ENCODE measurements at regions not wholly inside any gene's neighbourhood (a gene's known extent, or its start where the extent isn't known, plus 50 kb on each side); places are given as distances from the start of the nearest gene placed in this dataset.

DNA sequence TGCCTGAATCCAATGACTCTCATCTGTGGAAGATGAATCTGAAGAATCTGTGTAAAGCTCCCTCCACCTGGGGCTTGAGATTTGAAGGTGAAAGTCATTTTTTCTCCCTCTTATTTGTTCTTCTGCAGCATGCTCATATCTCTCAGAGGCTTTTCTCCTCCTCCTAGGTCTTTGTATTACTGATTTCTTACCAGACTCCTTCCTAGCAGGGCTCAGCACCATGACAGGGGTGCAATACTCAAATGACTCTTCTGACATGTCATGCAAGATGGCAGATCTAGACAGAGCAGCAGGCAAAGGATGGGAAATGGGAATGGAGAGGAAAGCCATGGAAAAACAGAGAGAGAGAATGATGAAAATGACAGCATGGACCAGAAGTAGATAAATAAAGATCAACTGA lies 118.3 kb downstream of the TMA16 start:
- TF ChIP-seq, protein P1, sequence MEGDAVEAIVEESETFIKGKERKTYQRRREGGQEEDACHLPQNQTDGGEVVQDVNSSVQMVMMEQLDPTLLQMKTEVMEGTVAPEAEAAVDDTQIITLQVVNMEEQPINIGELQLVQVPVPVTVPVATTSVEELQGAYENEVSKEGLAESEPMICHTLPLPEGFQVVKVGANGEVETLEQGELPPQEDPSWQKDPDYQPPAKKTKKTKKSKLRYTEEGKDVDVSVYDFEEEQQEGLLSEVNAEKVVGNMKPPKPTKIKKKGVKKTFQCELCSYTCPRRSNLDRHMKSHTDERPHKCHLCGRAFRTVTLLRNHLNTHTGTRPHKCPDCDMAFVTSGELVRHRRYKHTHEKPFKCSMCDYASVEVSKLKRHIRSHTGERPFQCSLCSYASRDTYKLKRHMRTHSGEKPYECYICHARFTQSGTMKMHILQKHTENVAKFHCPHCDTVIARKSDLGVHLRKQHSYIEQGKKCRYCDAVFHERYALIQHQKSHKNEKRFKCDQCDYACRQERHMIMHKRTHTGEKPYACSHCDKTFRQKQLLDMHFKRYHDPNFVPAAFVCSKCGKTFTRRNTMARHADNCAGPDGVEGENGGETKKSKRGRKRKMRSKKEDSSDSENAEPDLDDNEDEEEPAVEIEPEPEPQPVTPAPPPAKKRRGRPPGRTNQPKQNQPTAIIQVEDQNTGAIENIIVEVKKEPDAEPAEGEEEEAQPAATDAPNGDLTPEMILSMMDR (IDR thresholded peaks at IDR 0.05) = no peak
- peak overlapping the region; percentile 69 for H3K27ac ChIP-seq
- DNase-seq (no peak), ATAC-seq (peak; percentile 42)
- H3K9me3 ChIP-seq = no peaks in the 10 kb centered on the region
- peak overlapping the region; percentile 45 for H3K4me3 ChIP-seq
- intact Hi-C loops (cut with DNase I) = no loop called here
- no peaks in the 10 kb centered on the region for H3K4me1 ChIP-seq
- no peaks in the 10 kb centered on the region for H3K27me3 ChIP-seq
- H3K36me3 ChIP-seq = no peaks in the 10 kb centered on the region

DNA sequence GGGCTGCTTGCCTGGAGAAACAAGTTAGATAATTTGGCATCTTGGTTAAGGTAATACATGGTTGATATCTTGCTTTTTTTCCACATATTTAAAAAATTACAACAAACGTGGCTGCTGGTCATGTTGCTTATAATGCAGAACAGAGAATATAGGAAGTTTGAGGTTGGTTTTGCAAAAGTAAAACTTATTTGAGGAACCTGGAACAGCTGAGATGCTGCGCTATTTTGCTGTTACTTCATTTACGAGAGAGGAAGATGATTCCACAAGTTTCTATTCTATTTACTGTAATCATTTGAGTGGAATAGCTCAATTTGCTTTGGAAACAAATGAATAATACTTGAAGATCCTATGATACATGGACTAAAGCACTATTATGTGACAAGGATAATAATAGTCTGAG lies 118.9 kb downstream of the TMA16 start:
- ATAC-seq (peak; percentile 74), DNase-seq (no peak)
- Histone ChIP-seq H3K9me3 (no peaks in the 10 kb centered on the region), H3K27ac (peak overlapping the region; percentile 69), H3K4me3 (peak overlapping the region; percentile 45), H3K4me1 (no peaks in the 10 kb centered on the region), H3K36me3 (no peaks in the 10 kb centered on the region), H3K27me3 (no peaks in the 10 kb centered on the region)
- TF ChIP-seq, protein P1 (IDR thresholded peaks at IDR 0.05) = no peak
- intact Hi-C loops (cut with DNase I) = no loop called here

DNA sequence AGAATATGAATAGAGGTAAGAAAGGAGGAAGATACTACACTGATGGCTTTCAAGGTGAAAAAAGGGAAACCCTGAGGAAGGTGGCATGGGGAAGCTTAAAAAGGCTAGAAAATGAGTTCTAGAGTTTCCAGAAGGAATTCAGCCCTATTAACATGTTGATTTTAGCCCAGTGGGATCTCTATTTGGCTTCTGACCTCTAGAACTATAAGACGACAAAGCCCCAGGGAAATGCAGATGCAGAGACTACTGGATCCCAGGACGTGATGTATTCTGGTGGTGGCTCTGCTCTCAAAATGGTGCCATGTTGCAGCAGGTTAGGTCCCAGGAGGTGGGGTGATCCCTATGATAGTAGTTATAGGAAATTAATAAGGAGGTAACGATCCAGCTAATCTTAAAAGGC lies 120.4 kb downstream of the TMA16 start:
- H3K27ac ChIP-seq = no peak overlapping the region
- DNase-seq (no peak), ATAC-seq (no peak)
- H3K9me3 ChIP-seq = no peaks in the 10 kb centered on the region
- TF ChIP-seq, protein P1 (IDR thresholded peaks at IDR 0.05) = no peak
- H3K4me1 ChIP-seq = no peaks in the 10 kb centered on the region
- intact Hi-C loops (cut with DNase I) = no loop called here
- no peaks in the 10 kb centered on the region for H3K36me3 ChIP-seq
- H3K4me3 ChIP-seq = no peak overlapping the region
- no peaks in the 10 kb centered on the region for H3K27me3 ChIP-seq

DNA sequence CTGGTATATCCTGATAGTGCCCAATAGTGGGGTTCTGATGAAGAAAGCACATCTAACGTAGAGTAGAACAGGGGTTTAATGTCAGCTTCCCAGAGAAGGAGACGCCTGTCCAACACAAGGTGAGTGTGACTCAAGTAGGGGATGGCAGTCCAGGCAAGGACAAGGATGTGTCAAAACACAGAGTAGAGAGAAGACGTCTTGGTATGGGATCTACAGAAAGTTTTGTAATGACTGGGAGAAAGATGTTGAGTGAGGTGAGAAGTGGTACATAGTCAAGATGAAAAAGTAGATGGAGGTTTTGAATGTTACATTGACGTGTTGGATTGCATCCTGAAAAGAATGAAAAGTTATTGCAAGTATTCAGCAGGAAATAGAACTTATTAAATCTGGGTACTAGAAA lies 124.4 kb downstream of the TMA16 start:
- intact Hi-C loops (cut with DNase I) = no loop called here
- Histone ChIP-seq H3K27ac (no peak overlapping the region), H3K4me1 (no peaks in the 10 kb centered on the region), H3K36me3 (no peaks in the 10 kb centered on the region), H3K27me3 (no peaks in the 10 kb centered on the region), H3K9me3 (no peaks in the 10 kb centered on the region), H3K4me3 (no peak overlapping the region)
- DNase-seq (no peak), ATAC-seq (no peak)
- TF ChIP-seq, protein P1 (IDR thresholded peaks at IDR 0.05) = no peak

DNA sequence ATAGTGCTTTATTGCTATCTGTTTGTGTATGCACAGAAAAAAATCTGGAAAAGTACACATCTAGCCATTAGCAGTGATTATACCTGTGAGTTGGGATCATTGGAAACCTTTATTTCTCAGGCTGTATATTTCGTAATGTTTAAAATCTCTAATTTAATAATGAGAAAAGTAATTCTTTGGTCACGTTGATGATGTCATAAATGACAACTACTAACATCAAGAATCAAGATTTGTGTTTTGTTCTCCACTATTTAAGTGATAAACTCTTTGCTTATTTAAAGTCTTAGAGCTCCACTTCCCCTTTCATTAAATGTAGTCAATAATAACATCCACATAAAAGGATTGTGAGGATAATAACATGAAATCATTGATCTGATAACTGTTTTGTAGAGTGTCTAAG lies 126.2 kb downstream of the TMA16 start:
- no peaks in the 10 kb centered on the region for H3K36me3 ChIP-seq
- ATAC-seq (no peak), DNase-seq (no peak)
- no peaks in the 10 kb centered on the region for H3K9me3 ChIP-seq
- no peak overlapping the region for H3K27ac ChIP-seq
- H3K4me3 ChIP-seq = no peak overlapping the region
- TF ChIP-seq, protein P1 (IDR thresholded peaks at IDR 0.05) = no peak
- H3K27me3 ChIP-seq = no peaks in the 10 kb centered on the region
- no peaks in the 10 kb centered on the region for H3K4me1 ChIP-seq
- intact Hi-C loops (cut with DNase I) = no loop called here

DNA sequence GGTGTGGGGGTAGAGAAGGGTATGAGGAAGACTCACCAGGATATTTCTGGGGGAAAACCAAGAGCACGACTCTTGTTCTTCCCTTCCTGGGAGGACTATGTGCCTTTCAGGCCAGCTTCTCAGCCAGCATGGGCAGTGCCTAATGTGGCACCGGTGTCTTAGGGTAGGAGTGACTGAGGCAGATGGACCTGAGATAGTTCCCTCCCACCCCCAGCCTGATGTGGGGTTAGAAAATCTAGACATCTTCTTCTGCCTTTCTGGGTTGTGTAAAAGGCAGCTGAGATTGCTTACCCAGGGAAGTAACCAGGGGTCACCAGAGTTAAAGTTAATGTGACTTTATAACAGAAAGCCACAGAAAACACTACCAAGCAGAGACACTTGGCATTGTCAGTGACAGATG lies 127.3 kb downstream of the TMA16 start:
- intact Hi-C loops (cut with DNase I) = no loop called here
- no peaks in the 10 kb centered on the region for H3K4me1 ChIP-seq
- no peaks in the 10 kb centered on the region for H3K27me3 ChIP-seq
- DNase-seq = no peak
- TF ChIP-seq, protein P1 (IDR thresholded peaks at IDR 0.05) = no peak
- H3K4me3 ChIP-seq = no peak overlapping the region
- no peaks in the 10 kb centered on the region for H3K9me3 ChIP-seq
- H3K27ac ChIP-seq = peak overlapping the region; percentile 72
- H3K36me3 ChIP-seq = no peaks in the 10 kb centered on the region
- ATAC-seq = peak; percentile 83

Data from upper lobe of right lung (tissue), 1 donor.